ENCODE measurements at regions not wholly inside any gene's neighbourhood (a gene's known extent, or its start where the extent isn't known, plus 50 kb on each side); places are given as distances from the start of the nearest gene placed in this dataset.
A peak's percentile ranks its signal among the peaks of the same experiment; 100 is the strongest.

GRCh38 chr2:15729709-15730544 lies 138.3 kb downstream of the DDX1 start:
- Histone ChIP-seq H4K20me1 (peaks cover 0 to 13% (median 0%) of the 10 kb centered on the region in 11 experiments; a peak in 4 of 22 replicates), H3K36me3 (no peaks in the 10 kb centered on the region), H3K9me3 (replicated peaks in 1 of 11) (no peaks in the 10 kb centered on the region), H3K4me1 (peaks cover 32 to 68% (median 57%) of the 10 kb centered on the region in 10 experiments), H3K4me3 (no peak overlapping the region), H3K4me2 (peak overlapping the region; percentile 60 to 87 (median 75)), H3K27me3 (peaks cover 0 to 7% (median 0%) of the 10 kb centered on the region in 11 experiments; a peak in 1 of 22 replicates), H3K9ac (no peak overlapping the region), H3K27ac (peak overlapping the region in 3 of 11 experiments; percentile 9 to 46 (median 43); a peak in 3 of 22 replicates)
- TF ChIP-seq Cebpa-rat (IDR thresholded peaks at IDR 0.05): no peak

GRCh38 chr2:15730545-15731212 lies 139.0 kb downstream of the DDX1 start:
- H3K4me1 ChIP-seq: peaks cover 32 to 76% (median 64%) of the 10 kb centered on the region in 10 experiments
- H3K27me3 ChIP-seq: peaks cover 0 to 7% (median 0%) of the 10 kb centered on the region in 11 experiments; a peak in 1 of 22 replicates
- H3K4me2 ChIP-seq: peak overlapping the region; percentile 60 to 87 (median 75)
- peak overlapping the region in 2 of 11 experiments; percentile 43 to 46; a peak in 4 of 22 replicates for H3K27ac ChIP-seq
- peaks cover 0 to 13% (median 0%) of the 10 kb centered on the region in 11 experiments; a peak in 4 of 22 replicates for H4K20me1 ChIP-seq
- TF ChIP-seq Cebpa-rat (IDR thresholded peaks at IDR 0.05): no peak
- H3K4me3 ChIP-seq: no peak overlapping the region
- H3K9me3 ChIP-seq (replicated peaks in 1 of 11): no peaks in the 10 kb centered on the region
- H3K9ac ChIP-seq: no peak overlapping the region
- no peaks in the 10 kb centered on the region for H3K36me3 ChIP-seq

- Histone ChIP-seq H3K9ac (no peak overlapping the region; a peak in 1 of 22 replicates), H3K9me3 (replicated peaks in 1 of 11) (no peaks in the 10 kb centered on the region), H3K4me1 (peaks cover 32 to 77% (median 68%) of the 10 kb centered on the region in 10 experiments), H3K4me2 (peak overlapping the region; percentile 60 to 87 (median 75)), H3K27me3 (peaks cover 0 to 7% (median 0%) of the 10 kb centered on the region in 11 experiments; a peak in 1 of 22 replicates), H3K36me3 (no peaks in the 10 kb centered on the region), H3K4me3 (no peak overlapping the region), H4K20me1 (peaks cover 0 to 13% (median 0%) of the 10 kb centered on the region in 11 experiments; a peak in 4 of 22 replicates), H3K27ac (peak overlapping the region in 2 of 11 experiments; percentile 33 to 43; a peak in 4 of 22 replicates)
- TF ChIP-seq Cebpa-rat (IDR thresholded peaks at IDR 0.05): no peak
Measured at GRCh38 chr2:15731213-15731888, 139.7 kb downstream of the DDX1 start.

- TF ChIP-seq Cebpa-rat (IDR thresholded peaks at IDR 0.05): no peak
- peaks cover 0 to 7% (median 0%) of the 10 kb centered on the region in 11 experiments; a peak in 1 of 22 replicates for H3K27me3 ChIP-seq
- H3K27ac ChIP-seq: peak overlapping the region in 2 of 11 experiments; percentile 33 to 43; a peak in 3 of 22 replicates
- H3K4me1 ChIP-seq: peaks cover 32 to 76% (median 68%) of the 10 kb centered on the region in 10 experiments
- H3K4me2 ChIP-seq: peak overlapping the region; percentile 60 to 87 (median 75)
- no peak overlapping the region; a peak in 1 of 22 replicates for H3K9ac ChIP-seq
- no peak overlapping the region for H3K4me3 ChIP-seq
- no peaks in the 10 kb centered on the region for H3K36me3 ChIP-seq
- peaks cover 0 to 13% (median 0%) of the 10 kb centered on the region in 11 experiments; a peak in 4 of 22 replicates for H4K20me1 ChIP-seq
- H3K9me3 ChIP-seq (replicated peaks in 1 of 11): no peaks in the 10 kb centered on the region
Measured at GRCh38 chr2:15731889-15732271, 140.2 kb downstream of the DDX1 start.

GRCh38 chr2:15732341-15733077 lies 140.8 kb downstream of the DDX1 start:
- Histone ChIP-seq H3K9ac (no peak overlapping the region), H3K27ac (peak overlapping the region in 3 of 11 experiments; percentile 2 to 48 (median 40); a peak in 5 of 22 replicates), H3K4me3 (no peak overlapping the region), H4K20me1 (peaks cover 0 to 13% (median 0%) of the 10 kb centered on the region in 11 experiments; a peak in 4 of 22 replicates), H3K4me2 (peak overlapping the region; percentile 60 to 87 (median 75)), H3K4me1 (peaks cover 32 to 76% (median 68%) of the 10 kb centered on the region in 10 experiments), H3K36me3 (no peaks in the 10 kb centered on the region), H3K27me3 (peaks cover 0 to 7% (median 0%) of the 10 kb centered on the region in 11 experiments; a peak in 1 of 22 replicates), H3K9me3 (replicated peaks in 1 of 11) (peaks cover 0 to 5% (median 0%) of the 10 kb centered on the region in 11 experiments; a peak in 4 of 22 replicates)
- TF ChIP-seq Cebpa-rat (IDR thresholded peaks at IDR 0.05): peak in 3 of 11 experiments; percentile 40 to 72 (median 46); a peak in 4 of 22 replicates

GRCh38 chr2:15733867-15734673 lies 142.4 kb downstream of the DDX1 start:
- peak overlapping the region in 8 of 11 experiments; percentile 44 to 87 (median 68); a peak in 15 of 22 replicates for H3K4me2 ChIP-seq

More at GRCh38 chr2:15733867-15734673, 142.4 kb downstream of the DDX1 start:
- Histone ChIP-seq H4K20me1 (peaks cover 0 to 13% (median 0%) of the 10 kb centered on the region in 11 experiments; a peak in 4 of 22 replicates), H3K27me3 (peaks cover 0 to 7% (median 0%) of the 10 kb centered on the region in 11 experiments; a peak in 1 of 22 replicates), H3K36me3 (no peaks in the 10 kb centered on the region), H3K9ac (no peak overlapping the region), H3K4me3 (no peak overlapping the region), H3K9me3 (replicated peaks in 1 of 11) (peaks cover 0 to 14% (median 0%) of the 10 kb centered on the region in 11 experiments; a peak in 4 of 22 replicates), H3K27ac (no peak overlapping the region), H3K4me1 (peaks cover 32 to 69% (median 61%) of the 10 kb centered on the region in 10 experiments)
- TF ChIP-seq Cebpa-rat (IDR thresholded peaks at IDR 0.05): no peak
